OCI-LY1 (cell line): ENCODE measurements at regions not wholly inside any gene's neighbourhood (a gene's known extent, or its start where the extent isn't known, plus 50 kb on each side); places are given as distances from the start of the nearest gene placed in this dataset.

Source experiments
- CTCF ChIP-seq: fragments of 200-600 bp; sonication (generic), shearing (Covaris generic); IDR thresholded peaks from 2 replicates; pipeline ENCODE4 v1.5.1; 2017; ENCODE audit warnings: mild to moderate bottlenecking, antibody characterized with exemption, low read length, moderate library complexity, mixed read lengths
- EZH2 ChIP-seq: fragments of 200-600 bp; sonication (generic), shearing (Covaris generic); IDR thresholded peaks from 2 replicates; pipeline ENCODE4 v1.8.0; 2017; ENCODE audit warnings: borderline replicate concordance, mixed run types, mild to moderate bottlenecking, antibody characterized with exemption, low read length, moderate library complexity, mixed read lengths

GRCh38 chr2:157933160-157933920, 57.2 kb upstream of the ACVR1 start:
- TF ChIP-seq CTCF = no peak
- TF ChIP-seq EZH2 = no peak
